HK-2 (cell line): ENCODE measurements at regions not wholly inside any gene's neighbourhood (a gene's known extent, or its start where the extent isn't known, plus 50 kb on each side); places are given as distances from the start of the nearest gene placed in this dataset.

ENCODE experiments used
- DNase-seq: peaks from one replicate; pipeline ENCODE4 v3.0.0-alpha.2; 2018; ENCODE audit not compliant: unreplicated experiment

GRCh38 chr1:87926131-87926830 lies 597.6 kb downstream of the LMO4 start:
- DNase-seq, result no peak

GRCh38 chr1:87926921-87927320 lies 598.2 kb downstream of the LMO4 start:
- no peak for DNase-seq

- no peak for DNase-seq
Measured at GRCh38 chr1:87927391-87928280, 599.0 kb downstream of the LMO4 start.

- DNase-seq, result no peak
Measured at GRCh38 chr1:87928623-87929022, 599.9 kb downstream of the LMO4 start.

- DNase-seq, result no peak
Measured at GRCh38 chr1:87929906-87930305, 601.2 kb downstream of the LMO4 start.

- no peak for DNase-seq
Measured at GRCh38 chr1:87930796-87931195, 602.1 kb downstream of the LMO4 start.

GRCh38 chr1:87933171-87933570 lies 604.5 kb downstream of the LMO4 start:
- no peak for DNase-seq

- DNase-seq, result no peak
Measured at GRCh38 chr1:87935130-87935529, 606.5 kb downstream of the LMO4 start.

- no peak for DNase-seq
Measured at GRCh38 chr1:87937831-87938395, 609.2 kb downstream of the LMO4 start.

- no peak for DNase-seq
Measured at GRCh38 chr1:87938631-87939030, 610.0 kb downstream of the LMO4 start.

- DNase-seq, result no peak
Measured at GRCh38 chr1:87939444-87939843, 610.8 kb downstream of the LMO4 start.

- DNase-seq, result no peak
Measured at GRCh38 chr1:87940421-87940820, 611.7 kb downstream of the LMO4 start.

- DNase-seq, result no peak
Measured at GRCh38 chr1:87941337-87941946, 612.8 kb downstream of the LMO4 start.

- DNase-seq, result no peak
Measured at GRCh38 chr1:87942165-87942564, 613.5 kb downstream of the LMO4 start.

GRCh38 chr1:87949711-87950110 lies 621.0 kb downstream of the LMO4 start:
- no peak for DNase-seq

- DNase-seq, result no peak
Measured at GRCh38 chr1:87950369-87950768, 621.7 kb downstream of the LMO4 start.

- no peak for DNase-seq
Measured at GRCh38 chr1:87951409-87951808, 622.7 kb downstream of the LMO4 start.

GRCh38 chr1:87951852-87952251 lies 623.2 kb downstream of the LMO4 start:
- no peak for DNase-seq

GRCh38 chr1:87953121-87953520 lies 624.4 kb downstream of the LMO4 start:
- no peak for DNase-seq

GRCh38 chr1:87953732-87954344 lies 625.2 kb downstream of the LMO4 start:
- DNase-seq, result peak; percentile 42

GRCh38 chr1:87955038-87955437 lies 626.4 kb downstream of the LMO4 start:
- no peak for DNase-seq

GRCh38 chr1:87956072-87956471 lies 627.4 kb downstream of the LMO4 start:
- DNase-seq, result peak; percentile 79
